HG02763 (cell line): ENCODE measurements at regions not wholly inside any gene's neighbourhood (a gene's known extent, or its start where the extent isn't known, plus 50 kb on each side); places are given as distances from the start of the nearest gene placed in this dataset.
"Not testable (repeated sequence)": the region's sequence is repeated elsewhere in the genome, so short reads cannot be mapped to it uniquely, and the experiment has no call there.

Experiments used
- ATAC-seq: cut with Tn5 transposase; IDR thresholded peaks from one replicate; pipeline ENCODE4 v1.9.1; 2021; ENCODE audit warnings: mild to moderate bottlenecking, moderate library complexity; ENCODE audit not compliant: unreplicated experiment

DNA sequence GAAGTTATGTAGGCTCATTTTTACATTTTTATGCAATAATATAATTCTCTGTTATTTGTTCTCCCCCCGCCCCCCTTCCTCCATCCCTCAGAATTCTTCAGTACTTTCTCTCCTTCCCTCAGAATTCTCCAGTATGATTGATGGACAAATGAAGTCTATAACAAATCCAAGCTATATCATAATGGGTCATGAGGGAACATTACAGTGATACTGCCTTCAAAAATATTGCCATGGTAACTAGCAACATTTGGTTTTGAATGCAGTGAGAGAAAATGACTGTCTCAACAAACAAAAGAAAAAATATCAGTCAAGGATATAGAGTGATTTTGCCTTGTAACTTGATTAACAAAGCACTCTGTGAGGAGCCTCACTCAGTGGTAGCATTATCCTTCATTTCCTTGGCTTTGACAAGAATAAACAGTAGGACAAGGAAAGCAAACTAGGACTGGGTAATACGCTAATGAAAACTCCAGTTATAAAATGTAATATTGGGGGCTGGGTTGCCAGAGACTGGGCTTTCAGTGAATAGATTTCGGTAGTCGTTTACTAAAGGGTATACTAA lies 392.9 kb upstream of the CRIM1 start:
- ATAC-seq = no peak

DNA sequence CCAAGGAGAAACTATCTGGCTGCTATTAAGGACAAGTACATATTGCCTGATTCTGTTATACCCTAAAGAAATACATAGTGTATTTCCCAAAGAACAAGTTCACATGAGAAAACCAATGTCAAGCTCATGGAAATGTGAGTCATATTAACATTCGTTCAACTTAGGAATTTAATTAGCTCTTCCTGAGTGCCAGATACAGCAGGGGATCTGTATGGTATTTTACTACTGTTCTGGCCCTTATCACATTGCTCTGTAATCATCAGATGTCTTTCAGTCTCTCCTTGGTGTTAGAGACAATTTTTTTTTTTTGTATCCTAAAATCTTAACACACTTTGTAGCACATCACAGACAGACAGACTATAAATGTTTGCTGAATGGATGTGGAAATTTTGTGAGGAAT lies 395.0 kb upstream of the CRIM1 start:
- ATAC-seq = no peak

DNA sequence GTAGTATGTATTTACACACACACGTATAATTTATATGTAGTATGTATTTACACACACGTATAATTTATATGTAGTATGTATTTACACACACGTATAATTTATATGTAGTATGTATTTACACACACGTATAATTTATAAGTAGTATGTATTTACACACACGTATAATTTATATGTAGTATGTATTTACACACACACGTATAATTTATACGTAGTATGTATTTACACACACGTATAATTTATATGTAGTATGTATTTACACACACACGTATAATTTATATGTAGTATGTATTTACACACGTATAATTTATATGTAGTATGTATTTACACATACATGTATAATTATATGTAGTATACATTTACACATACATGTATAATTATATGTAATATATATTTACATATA lies 398.5 kb upstream of the CRIM1 start:
- ATAC-seq = not testable (repeated sequence)

DNA sequence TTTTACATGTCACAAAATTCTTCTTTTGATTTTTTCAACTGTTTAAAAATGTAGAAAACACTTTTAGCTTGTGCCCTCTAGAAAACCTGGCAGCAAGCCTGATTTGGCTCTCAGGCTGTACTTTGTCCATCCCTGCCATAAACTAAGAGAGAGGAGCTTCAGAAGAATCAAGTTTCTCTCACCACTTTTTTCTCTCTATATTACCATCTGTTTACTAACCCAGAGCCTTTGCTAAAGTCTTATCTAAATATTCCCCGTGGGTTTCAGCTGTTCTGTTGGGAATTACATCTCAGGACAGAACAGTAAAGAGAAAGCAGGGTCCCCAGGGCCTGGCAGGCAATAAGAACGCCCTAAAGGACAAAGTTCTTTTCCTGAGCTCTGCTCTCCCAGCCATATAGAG lies 409.1 kb upstream of the CRIM1 start:
- ATAC-seq = no peak

DNA sequence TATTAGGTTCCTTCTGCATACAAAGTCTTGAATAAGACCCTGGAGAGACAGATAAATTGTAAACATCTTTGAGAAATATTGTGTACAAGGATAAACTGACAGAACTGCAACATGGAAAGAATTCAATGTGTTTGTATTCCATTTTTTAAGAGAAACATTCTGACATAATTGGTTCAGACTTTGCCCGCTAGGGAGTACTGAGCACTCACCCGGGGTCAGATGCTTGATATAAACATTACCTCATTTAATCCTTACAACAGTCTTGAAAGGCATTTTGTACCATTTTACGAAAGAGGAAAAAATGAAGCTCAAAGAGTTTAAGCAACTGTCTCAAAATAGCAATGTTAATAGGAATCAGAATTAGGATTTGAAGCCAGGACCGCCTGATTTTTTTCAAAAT lies 416.7 kb upstream of the CRIM1 start:
- no peak for ATAC-seq

DNA sequence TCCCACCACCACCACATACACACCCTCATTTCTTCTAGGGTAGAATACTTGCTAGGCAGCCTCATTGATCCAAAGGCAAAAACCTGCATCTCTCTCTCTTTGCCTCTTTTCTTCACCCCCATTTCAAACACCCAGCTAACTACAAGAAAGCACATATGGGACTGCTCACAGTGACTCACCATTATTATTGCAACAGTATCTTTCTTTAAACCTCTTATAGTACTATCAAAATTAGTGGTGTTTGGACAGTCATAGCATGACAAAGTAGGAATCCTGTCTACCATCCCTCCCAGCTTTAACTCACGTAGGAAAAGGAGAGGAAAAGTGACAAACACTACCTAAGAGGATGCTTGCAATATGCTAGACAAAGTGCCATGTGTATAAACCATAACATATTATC lies 422.5 kb upstream of the CRIM1 start:
- no peak for ATAC-seq

DNA sequence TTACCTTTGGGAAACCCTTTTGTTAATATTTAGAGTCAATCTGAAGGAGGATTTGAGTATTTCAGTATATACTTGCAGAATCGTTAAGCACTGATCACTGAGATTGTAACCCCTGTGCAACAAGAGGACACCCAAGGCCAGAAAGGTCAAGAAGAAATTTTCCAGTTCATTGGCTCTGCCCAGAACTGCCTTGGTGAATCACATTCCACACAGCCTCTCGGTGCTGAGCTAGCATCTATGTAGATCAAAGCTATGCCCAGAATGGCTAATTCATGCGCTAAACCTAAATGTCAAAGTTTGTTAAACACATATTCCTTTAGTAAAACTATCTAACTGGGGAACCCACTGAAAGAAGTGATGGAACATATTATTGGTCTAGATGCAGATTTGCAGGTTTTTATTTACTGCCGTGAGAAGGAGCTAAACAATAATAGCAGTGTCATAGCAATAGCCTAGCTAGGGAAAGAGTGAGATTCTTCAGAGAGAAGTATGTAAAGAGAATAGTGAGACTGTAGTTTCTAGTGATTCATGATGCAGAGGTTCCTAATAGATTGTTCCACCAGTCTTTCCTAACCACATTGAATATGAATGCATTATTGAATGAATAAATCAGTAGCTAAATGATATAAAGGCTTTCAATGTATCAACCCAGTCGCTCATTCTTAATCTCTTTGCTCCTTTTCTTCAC lies 423.2 kb upstream of the CRIM1 start:
- no peak for ATAC-seq

DNA sequence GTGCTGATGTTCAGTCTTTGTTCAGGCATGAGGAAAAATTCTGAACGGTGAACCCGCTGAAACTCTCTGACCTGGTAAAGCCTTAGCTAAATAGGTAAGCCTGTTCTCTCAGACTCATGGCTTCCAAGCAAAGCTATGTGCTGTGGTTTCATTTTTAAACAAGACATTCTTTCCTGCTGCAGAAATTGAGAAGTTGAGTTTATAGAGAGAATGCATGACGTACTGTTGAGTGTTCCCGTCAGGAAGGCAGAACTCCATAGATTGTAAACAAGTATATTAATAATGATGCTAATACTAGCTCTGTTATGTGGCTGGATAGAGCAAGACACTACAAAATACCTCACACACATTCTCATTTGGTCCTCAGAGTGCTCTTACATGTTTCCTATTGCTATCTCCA lies 424.0 kb upstream of the CRIM1 start:
- ATAC-seq = no peak

DNA sequence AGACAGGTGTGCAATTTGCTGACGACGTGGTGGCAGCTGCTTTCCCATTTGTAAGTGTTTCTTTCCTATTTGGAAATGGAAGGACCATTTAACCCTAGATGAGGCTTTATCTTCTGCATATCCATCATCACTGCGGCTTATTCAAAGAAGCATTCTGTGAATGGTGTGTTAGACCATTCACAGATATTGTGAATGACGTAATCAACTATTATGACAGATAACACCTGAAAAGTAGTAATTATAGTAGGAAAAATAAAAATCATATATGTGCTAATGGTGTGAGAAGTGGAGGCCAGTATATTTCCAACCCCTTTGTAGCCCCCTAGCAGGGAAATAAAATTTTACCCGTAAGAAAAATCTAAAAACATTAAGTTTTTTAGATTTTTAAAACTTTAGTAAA lies 424.5 kb upstream of the CRIM1 start:
- ATAC-seq = no peak

DNA sequence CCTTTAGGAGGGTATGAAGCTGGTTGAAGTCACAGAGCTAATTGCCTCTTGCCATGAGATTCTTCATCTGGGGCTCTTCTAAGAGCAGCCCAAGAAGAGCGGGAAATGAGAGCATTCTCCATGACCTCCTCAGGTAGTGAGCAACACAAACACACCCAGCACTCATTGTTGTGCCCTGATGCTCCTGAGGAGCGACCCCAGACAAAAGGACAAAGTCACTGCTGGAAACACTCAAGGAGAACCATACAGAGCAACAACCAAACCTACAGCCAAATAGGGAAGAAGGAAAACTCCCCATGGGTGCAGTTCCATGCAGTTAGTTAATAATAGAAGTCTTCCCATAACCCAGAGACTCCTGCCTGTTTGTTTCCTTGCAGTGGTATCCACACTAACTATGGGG lies 426.0 kb upstream of the CRIM1 start:
- no peak for ATAC-seq

DNA sequence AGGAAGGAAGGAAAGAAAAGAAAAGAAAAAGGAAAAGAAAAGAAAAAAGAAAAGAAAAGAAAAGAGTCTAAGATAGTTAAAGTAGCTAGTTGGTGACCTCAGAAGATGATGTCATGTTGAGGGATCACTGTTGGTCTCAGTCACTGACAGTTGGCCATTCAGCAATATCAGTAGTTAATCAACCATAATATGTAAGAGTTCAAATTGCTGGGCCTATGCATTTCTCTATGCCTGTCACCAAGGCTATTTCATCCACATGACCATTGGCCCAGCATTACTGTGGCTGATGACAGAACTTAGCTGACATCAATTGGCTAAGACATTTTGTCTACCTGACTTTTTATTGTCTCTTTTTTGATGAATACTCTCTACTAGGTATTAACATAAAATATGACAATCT lies 435.5 kb upstream of the CRIM1 start:
- ATAC-seq = no peak

DNA sequence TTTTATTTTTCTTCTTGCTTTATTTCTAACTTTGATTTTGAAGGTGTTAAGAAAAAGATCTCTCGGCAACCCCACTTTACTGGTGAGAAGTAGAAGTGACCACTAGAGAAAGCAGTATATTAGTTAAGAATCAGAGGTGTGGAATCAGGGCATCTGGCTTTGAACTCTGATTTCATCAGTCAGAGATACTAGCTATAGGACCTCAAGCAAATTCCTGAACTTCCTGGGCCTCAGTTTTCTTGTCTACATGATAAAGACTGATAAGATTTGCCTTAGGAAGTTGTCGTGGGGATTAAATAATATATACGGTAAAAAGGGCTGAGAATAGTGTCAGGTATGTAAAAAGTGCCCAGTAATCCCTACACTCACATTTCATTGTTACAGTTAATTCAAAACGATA lies 440.3 kb upstream of the CRIM1 start:
- no peak for ATAC-seq

DNA sequence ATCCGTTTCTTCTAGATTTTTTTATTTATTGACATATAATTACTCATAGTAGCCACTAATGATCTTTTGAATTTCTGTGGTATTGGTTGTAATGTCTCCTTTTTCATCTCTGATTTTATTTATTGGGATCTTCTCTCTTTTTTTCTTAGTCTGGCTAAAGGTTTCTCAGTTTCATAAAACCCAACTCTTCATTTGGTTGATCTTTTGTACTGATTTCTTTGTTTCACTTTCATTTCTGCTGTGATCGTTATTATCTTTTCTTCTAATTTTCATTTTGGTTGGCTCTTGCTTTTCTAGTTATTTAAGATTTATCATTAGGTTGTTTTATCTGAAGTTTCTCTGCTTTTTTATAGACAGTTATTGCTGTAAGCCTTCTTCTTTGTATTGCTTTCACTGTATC lies 463.6 kb upstream of the CRIM1 start:
- no peak for ATAC-seq

DNA sequence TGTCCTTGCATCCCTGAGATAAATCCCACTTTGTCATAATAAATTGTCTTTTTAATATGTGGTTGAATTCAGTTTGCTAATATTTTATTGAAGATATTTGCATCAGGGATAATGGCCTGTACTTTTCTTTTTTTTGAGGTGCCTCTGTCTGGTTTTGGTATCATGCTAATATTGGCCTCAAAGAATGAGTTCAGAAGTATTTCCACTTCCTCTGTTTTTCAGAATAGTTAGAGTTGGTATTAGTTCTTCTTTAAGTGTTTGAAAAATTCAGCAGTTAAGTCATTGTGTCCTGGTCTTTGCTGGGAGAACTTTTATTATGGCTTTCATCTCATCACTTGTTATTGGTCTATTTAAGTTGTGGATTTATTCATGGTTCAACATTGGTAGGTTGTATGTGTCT lies 464.1 kb upstream of the CRIM1 start:
- ATAC-seq = no peak

DNA sequence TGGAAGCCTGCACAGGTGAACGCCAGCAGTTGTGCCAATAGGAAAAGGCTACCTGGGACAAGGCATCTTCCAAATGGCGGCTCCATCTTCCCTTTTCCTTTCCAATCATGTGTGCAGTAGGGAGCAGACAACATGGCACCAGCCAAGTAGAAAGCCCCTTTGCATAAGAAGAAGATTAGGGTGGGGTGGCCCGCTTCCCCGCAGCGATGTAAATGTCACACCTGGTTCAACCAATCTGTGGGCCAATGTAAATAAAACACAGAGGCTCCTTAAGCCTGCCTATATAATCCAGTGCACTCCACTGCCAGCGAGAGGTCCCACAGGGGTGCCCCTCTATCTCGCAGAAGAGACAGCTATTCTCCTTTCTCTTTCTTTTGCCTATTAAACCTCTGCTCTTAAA lies 468.4 kb upstream of the CRIM1 start:
- ATAC-seq = no peak

DNA sequence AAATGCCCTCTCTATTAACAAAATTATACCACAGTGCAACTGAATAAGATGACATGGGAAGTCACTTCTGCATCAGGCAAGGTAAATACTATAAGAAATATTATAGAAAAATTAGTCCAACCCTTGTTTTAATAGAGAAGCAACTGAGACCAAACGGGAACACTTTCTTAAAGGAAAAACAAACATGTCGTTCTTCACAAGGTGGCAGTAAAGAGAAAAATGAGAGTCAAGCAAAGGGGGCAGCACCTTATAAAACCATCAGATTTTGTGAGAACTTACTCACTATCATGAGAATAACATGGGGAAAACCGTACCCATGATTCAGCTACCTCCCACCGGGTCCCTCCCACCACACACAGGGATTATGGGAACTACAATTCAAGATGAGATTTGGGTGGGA lies 481.7 kb upstream of the CRIM1 start:
- no peak for ATAC-seq

DNA sequence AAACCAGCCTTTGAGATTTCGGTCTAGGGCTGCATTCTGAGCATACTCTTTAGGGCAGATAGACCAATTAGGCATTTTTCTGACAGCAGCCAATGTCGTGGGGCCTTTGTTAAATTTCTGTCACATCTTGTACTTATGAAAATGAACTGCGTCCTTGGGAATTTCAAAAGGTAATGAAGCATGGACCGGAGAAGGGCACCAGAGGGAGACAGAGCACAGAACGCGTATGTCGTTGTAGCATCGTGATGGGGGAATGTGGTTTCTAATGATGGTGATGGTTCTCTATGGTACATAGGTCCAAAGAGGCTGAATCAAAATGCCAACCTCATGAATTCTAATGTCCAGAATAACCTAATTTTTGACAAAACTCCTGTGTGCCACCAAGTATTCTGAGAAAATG lies 483.9 kb upstream of the CRIM1 start:
- ATAC-seq = no peak

DNA sequence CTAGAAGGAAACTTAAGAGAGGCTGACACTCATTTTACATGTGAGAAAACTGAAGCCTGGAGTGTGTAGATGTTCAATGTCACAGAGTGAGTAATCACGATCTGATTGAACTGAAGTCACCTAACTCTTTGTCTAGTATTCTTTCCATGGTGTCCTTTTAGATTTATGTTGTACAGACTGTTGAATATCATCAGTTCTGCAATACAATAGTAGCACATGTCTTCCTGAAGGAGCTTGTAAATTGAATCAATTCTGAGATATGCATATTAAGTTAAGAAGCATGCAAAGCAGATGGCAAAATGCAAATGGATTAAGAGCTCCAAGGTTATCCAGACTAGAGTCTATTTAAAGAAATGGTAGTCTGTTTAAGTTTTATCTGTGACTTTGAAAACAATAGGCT lies 484.9 kb upstream of the CRIM1 start:
- ATAC-seq = no peak

DNA sequence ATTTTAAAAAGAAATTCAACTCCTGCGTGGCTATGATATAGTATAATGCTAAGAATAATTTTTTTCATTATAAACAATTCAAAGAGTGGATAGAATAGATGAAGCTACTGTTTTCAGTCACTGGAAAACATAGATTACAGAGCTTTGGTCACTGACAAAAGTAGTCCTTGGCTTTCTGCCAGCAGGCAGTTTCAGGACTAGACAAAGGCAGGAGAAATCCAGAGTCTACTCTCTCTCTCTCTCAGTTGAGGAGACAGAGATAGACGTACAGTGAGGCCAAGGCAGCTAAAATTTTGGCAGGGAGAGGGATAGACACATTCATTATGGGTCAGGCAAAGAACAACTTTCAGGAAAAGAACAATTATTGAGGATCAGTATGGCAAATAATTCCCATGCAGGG lies 491.4 kb upstream of the CRIM1 start:
- no peak for ATAC-seq

DNA sequence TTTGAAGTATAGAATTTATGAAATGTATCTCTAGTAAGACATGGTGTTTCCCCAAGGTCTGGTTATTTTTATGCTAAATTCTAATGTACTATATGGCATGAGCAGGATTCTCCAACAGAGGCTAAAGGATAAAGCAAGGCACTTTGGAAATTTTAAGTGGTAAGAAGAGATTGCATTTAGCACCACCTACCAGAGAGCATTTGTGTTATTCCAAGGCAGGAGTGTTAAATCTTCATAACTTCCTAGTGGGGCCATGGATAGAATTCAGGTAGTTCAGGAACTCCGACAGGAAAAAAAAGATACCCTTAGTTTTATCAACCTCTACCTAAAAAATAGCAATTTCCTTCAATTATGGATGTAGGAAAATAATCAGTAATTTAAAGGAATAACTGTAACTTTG lies 497.4 kb upstream of the CRIM1 start:
- ATAC-seq = no peak

DNA sequence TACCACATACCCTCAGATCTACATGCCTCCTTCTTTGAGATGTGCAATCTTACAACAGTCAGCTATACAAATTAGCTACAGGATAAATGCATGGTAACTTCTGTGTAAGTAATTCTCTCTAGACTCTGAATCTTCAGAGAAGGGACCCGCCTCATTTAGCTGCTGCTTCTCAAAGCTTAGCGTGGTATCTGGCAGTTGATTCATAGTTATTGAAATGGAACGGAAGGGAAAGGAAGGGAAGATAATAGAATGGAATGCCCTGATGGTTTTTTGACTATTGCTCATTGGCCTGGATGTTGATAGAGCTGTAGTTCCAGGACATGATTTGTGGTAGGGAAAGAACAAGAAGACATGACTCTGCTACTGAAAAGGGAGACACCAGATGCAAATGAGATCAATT lies 498.1 kb upstream of the CRIM1 start:
- ATAC-seq = no peak

DNA sequence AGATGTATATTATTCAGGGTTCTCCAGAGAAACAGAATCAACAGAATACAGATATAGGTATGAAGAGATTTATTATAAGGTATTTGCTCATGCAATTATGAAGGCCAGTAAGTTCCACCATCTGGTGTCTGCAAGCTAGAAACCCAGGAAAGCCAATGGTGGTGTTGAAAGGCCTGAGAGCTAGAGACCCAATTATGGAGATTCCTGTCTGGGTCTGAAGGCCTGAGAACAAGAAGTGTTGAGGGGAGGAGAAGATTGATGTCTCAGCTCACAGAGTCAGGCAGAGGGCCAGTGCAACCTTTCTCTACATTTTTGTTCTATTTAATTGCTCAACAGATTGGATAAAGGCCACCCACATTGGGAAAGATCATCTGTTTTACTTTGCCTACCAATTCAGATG lies 524.2 kb upstream of the CRIM1 start:
- ATAC-seq = no peak

DNA sequence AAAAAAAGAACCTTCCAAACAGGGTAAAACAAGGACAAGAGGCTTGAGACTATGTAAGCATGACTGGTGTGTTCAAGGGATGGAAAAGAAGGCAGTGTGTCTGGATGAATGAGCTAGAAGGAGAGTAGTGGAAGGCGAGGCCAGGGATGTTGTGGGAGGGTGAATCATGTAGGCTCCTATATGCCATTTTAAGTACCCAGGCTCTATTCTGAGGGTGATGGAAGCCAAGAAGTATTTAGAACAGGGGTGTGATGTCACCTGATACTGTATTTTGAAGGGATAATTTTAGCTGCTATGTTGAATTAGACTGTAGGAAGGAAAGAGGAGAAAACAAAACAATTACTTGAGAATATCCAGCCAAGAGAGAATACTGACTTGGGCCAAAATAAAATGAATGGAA lies 524.7 kb upstream of the CRIM1 start:
- no peak for ATAC-seq
